Skeletal muscle satellite cell (primary cell): ENCODE measurements at regions not wholly inside any gene's neighbourhood (a gene's known extent, or its start where the extent isn't known, plus 50 kb on each side); places are given as distances from the start of the nearest gene placed in this dataset.
"Not testable (repeated sequence)": the region's sequence is repeated elsewhere in the genome, so short reads cannot be mapped to it uniquely, and the experiment has no call there.

ENCODE experiments used
- H3K27me3 ChIP-seq: 2 replicates; pipeline ENCODE4 v1.7.0; 2013; ENCODE audit warnings: low read length; ENCODE audit not compliant: control insufficient read depth, insufficient read depth
- H3K36me3 ChIP-seq: 2 replicates; pipeline ENCODE4 v1.7.0; 2013; ENCODE audit warnings: mild to moderate bottlenecking, control low read depth, low read length; ENCODE audit not compliant: insufficient read depth
- H3K4me1 ChIP-seq: 2 replicates; pipeline ENCODE4 v1.7.0; 2013; ENCODE audit warnings: low read length; ENCODE audit not compliant: control insufficient read depth, insufficient read depth
- H3K4me2 ChIP-seq: 2 replicates; pipeline ENCODE4 v1.7.0; 2013; ENCODE audit warnings: mild to moderate bottlenecking, low read length
- H3K4me3 ChIP-seq: 2 replicates; pipeline ENCODE4 v1.7.0; 2013; ENCODE audit warnings: low read length
- H3K9ac ChIP-seq: 2 replicates; pipeline ENCODE4 v1.7.0; 2013; ENCODE audit warnings: mild to moderate bottlenecking, low read depth, low read length, moderate library complexity
- H3K9me3 ChIP-seq: replicated peaks from 2 replicates; pipeline ENCODE4 v1.7.0; 2013; ENCODE audit warnings: mild to moderate bottlenecking, control low read depth, low read length

DNA sequence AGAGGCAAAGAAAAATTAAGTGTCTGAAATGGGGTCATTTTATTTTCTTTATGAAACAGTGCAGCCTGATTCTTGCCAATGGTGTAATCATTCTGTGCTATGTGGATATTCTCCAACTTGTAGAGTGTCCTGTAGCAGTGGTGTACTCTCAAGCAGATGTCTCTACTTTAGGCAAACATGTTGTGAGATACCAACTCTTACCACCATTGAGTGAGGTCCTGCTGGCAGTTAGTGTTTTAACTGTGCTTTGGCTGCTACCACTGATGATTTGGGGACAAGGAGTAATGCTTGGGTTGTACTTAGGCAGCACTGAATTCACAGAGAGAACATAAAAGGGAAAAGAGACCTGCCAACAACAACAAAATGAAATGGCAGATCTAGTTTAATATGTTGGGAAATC, 122.5 kb downstream of the APIP start:
- Histone ChIP-seq H3K9me3 (no peaks in the 10 kb centered on the region), H3K27me3 (peaks cover 42% of the 10 kb centered on the region), H3K4me2 (no peak overlapping the region), H3K36me3 (no peaks in the 10 kb centered on the region), H3K4me3 (no peak overlapping the region), H3K9ac (no peak overlapping the region), H3K4me1 (no peaks in the 10 kb centered on the region)

DNA sequence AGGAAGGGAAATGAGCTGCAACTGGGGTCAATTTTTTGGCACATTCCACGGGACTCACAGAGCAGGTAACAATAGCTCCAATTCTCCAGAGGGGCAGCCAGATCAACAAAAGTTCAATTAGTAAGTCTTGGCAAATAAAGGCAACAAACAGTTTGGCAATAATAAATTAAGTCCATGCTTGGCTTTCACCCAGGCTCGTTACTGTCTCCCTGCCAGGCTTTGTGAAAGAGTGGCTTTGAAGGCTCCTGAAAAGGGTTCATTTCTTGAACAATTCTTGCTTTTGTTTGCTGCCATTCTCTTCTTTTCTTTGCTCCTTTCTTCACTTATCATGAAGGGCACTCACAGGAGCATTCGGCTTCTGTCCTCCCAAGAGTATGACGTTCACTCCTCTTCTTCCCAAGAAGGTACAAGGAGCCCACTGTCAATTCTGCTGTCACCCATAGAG, 123.3 kb downstream of the APIP start:
- no peak overlapping the region for H3K9ac ChIP-seq
- H3K36me3 ChIP-seq = no peaks in the 10 kb centered on the region
- H3K4me1 ChIP-seq = no peaks in the 10 kb centered on the region
- H3K27me3 ChIP-seq = peaks cover 39% of the 10 kb centered on the region
- no peak overlapping the region for H3K4me3 ChIP-seq
- H3K9me3 ChIP-seq = no peaks in the 10 kb centered on the region
- H3K4me2 ChIP-seq = no peak overlapping the region

DNA sequence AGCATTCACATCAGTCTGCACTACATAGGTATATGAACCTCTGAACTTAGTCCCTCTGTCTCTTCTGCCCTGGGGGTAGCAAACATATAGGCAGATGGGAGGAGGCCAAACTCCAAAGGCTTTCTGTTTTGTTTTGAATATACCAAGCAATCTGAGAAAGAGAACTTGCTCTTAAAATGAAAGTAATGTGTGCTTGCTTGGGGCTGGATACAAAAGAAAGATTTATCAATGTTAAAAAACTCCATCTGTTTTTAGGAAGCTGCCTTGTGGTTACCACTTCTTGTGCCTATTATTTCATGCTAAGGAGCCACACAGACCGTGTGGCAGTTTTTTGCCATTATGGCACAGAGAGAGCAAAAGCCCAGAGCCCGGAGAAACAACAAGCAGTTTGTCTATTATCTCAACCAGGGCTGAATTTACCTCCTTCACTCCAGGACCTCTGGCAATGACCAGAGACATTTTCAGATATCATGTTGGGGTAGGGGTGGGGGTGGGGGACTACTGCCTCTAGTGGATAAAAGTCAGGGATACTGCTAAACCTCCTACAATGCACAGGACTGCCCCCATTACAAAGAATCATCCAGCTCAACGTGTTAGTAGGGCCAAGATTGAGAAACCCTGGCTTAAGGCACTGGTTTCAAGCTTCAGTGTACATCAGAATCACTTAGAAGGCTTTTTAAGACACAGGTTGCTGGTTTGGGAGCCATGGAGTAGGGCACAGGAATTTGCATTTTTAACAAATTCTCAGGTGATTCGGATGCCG, 124.2 kb downstream of the APIP start:
- no peaks in the 10 kb centered on the region for H3K36me3 ChIP-seq
- H3K27me3 ChIP-seq = peaks cover 39% of the 10 kb centered on the region
- H3K9me3 ChIP-seq = no peaks in the 10 kb centered on the region
- H3K4me1 ChIP-seq = no peaks in the 10 kb centered on the region
- H3K4me2 ChIP-seq = no peak overlapping the region
- H3K9ac ChIP-seq = no peak overlapping the region
- no peak overlapping the region for H3K4me3 ChIP-seq

- Histone ChIP-seq H3K9me3 (no peaks in the 10 kb centered on the region), H3K4me2 (no peak overlapping the region), H3K4me1 (no peaks in the 10 kb centered on the region), H3K27me3 (peaks cover 31% of the 10 kb centered on the region), H3K36me3 (no peaks in the 10 kb centered on the region), H3K9ac (no peak overlapping the region), H3K4me3 (no peak overlapping the region)
These were observed 125.6 kb downstream of the APIP start for GRCh38 chr11:34790620-34791019.

- H3K27me3 ChIP-seq = peaks cover 28% of the 10 kb centered on the region
- no peak overlapping the region for H3K4me3 ChIP-seq
- H3K4me2 ChIP-seq = no peak overlapping the region
- H3K9ac ChIP-seq = no peak overlapping the region
- H3K36me3 ChIP-seq = no peaks in the 10 kb centered on the region
- no peaks in the 10 kb centered on the region for H3K4me1 ChIP-seq
- no peaks in the 10 kb centered on the region for H3K9me3 ChIP-seq
These were observed 126.9 kb downstream of the APIP start for GRCh38 chr11:34789196-34789834.

DNA sequence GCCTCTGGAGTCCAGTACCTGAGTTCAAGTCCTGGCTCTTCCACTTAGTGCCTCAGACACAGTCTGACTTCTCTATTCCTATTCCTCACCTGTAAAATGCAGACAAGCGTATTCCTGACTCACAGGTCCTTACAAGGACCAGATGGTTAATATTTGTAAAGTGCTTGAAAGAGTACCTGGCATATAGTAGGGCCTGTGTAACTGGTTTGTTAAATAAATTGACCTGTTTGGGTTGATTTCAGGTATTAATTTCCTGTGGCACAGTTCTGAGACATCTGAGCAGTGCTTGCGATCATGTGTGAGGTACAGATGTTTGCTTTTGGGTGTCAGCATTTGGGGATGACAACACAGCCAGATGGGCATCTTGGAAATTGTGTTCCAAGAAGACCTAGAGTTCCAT, 127.5 kb downstream of the APIP start:
- Histone ChIP-seq H3K4me3 (no peak overlapping the region), H3K36me3 (no peaks in the 10 kb centered on the region), H3K9ac (no peak overlapping the region), H3K4me2 (no peak overlapping the region), H3K4me1 (no peaks in the 10 kb centered on the region), H3K27me3 (peaks cover 24% of the 10 kb centered on the region), H3K9me3 (no peaks in the 10 kb centered on the region)

- peaks cover 18% of the 10 kb centered on the region for H3K27me3 ChIP-seq
- no peak overlapping the region for H3K9ac ChIP-seq
- no peak overlapping the region for H3K4me3 ChIP-seq
- no peak overlapping the region for H3K4me2 ChIP-seq
- no peaks in the 10 kb centered on the region for H3K9me3 ChIP-seq
- H3K36me3 ChIP-seq = no peaks in the 10 kb centered on the region
- no peaks in the 10 kb centered on the region for H3K4me1 ChIP-seq
These were observed 128.3 kb downstream of the APIP start for GRCh38 chr11:34787895-34788294.

- H3K27me3 ChIP-seq = peaks cover 13% of the 10 kb centered on the region
- H3K4me3 ChIP-seq = no peak overlapping the region
- H3K4me2 ChIP-seq = no peak overlapping the region
- H3K9ac ChIP-seq = no peak overlapping the region
- H3K4me1 ChIP-seq = no peaks in the 10 kb centered on the region
- H3K9me3 ChIP-seq = no peaks in the 10 kb centered on the region
- no peaks in the 10 kb centered on the region for H3K36me3 ChIP-seq
These were observed 128.8 kb downstream of the APIP start for GRCh38 chr11:34787348-34787747.

GRCh38 chr11:34784318-34784841, 131.8 kb downstream of the APIP start:
- Histone ChIP-seq H3K4me2 (no peak overlapping the region), H3K27me3 (peaks cover 3% of the 10 kb centered on the region), H3K9ac (no peak overlapping the region), H3K9me3 (no peaks in the 10 kb centered on the region), H3K4me1 (no peaks in the 10 kb centered on the region), H3K36me3 (no peaks in the 10 kb centered on the region), H3K4me3 (no peak overlapping the region)

DNA sequence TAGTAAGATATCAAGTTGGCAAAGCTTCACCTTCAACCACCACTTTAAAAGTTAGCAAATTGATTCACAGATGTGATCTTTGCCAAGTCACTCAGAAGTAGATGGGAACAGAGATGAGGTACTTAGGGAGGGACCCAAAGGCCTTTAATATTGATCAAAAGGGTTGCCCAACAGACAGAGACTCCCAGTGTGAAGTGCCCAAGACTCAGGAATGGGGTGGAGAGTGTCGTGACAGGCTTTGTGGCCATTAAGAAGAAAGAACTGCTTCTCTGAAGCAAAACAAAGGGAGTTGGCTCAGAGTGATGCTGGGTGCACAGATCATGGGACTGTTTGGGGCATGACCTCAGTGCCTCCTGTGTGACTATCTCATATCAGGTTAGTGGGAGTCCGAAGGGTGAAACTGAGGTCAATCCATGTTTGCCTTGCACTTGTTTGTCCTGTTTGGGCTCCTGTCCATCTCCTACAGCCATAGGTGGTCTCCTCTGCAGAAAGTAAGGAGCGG, 132.3 kb downstream of the APIP start:
- Histone ChIP-seq H3K4me3 (no peak overlapping the region), H3K9ac (no peak overlapping the region), H3K4me1 (no peaks in the 10 kb centered on the region), H3K36me3 (no peaks in the 10 kb centered on the region), H3K27me3 (peaks cover 3% of the 10 kb centered on the region), H3K4me2 (no peak overlapping the region), H3K9me3 (no peaks in the 10 kb centered on the region)

GRCh38 chr11:34781826-34782225, 134.4 kb downstream of the APIP start:
- not testable (repeated sequence) for H3K9ac ChIP-seq, H3K4me2 ChIP-seq, H3K4me1 ChIP-seq, H3K36me3 ChIP-seq, H3K9me3 ChIP-seq, H3K4me3 ChIP-seq
- H3K27me3 ChIP-seq = peaks cover 13% of the 10 kb centered on the region
